NK-92 treated with Interleukin-12 subunit alpha and Interleukin-12 subunit beta, amount 100 ng/mL, for 24 hours (cell line): ENCODE measurements at regions not wholly inside any gene's neighbourhood (a gene's known extent, or its start where the extent isn't known, plus 50 kb on each side); places are given as distances from the start of the nearest gene placed in this dataset.

Experiments
- DNase-seq: peaks from one replicate; lab custom pipeline; 2025; lab: John Stamatoyannopoulos, UW

- no peak for DNase-seq
These were observed 154.5 kb downstream of the OAT start for GRCh38 chr10:124264271-124264670.

GRCh38 chr10:124263726-124264125 lies 155.0 kb downstream of the OAT start:
- no peak for DNase-seq

GRCh38 chr10:124262971-124263370 lies 155.8 kb downstream of the OAT start:
- no peak for DNase-seq

GRCh38 chr10:124262234-124262865 lies 156.4 kb downstream of the OAT start:
- no peak for DNase-seq

DNA sequence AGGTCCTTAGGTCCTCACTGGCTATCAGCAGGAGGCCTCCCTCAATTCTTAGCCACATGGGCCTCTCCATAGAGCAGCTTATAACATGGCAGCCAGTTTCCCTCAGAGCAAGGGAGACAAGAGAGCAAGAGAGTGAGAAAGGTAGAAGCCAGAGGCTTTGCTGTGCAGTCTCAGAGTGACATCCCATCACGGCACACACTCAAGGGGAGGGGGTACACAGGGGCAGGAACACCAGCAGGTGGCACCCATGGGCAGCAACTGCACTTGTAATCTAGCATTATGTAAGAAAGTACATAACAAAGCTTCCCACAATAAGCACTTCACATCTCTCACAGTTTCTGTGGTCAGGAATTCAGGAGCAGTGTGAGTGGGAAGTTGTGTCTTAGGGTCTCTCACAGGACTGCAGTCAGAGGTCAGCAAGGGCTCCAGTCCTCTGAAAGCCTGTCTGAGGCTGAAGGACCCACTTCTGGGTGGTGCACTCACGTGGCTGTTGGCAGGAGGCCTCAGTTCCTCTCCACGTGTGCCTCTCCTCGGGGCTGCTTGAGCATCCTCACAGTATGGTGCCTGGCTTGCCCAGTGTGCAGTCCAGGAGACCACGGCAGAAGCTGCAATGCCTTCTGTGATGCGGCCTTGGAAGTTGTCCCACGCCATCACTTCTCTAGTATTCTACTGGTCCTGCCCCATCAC lies 159.4 kb downstream of the OAT start:
- DNase-seq = no peak

DNA sequence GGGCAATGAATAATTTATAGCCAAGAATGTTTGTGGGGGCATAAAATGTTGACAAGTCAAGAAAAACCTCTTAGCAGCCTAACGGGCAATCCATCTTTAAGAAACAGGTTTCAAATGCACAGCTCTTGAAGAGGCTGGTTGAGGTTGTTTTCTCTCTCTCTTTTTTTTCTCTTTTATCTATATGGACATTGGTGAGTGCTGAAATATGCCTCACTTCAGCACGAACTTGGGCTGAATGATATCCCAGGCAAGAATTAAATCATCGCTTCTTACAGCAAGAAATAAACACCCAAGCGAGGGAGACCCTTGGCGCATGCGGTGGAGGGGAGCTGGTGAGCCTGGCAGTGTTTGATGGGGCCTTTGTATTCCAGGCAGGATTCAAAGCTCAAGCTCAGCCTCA lies 160.9 kb downstream of the OAT start:
- DNase-seq = no peak

DNA sequence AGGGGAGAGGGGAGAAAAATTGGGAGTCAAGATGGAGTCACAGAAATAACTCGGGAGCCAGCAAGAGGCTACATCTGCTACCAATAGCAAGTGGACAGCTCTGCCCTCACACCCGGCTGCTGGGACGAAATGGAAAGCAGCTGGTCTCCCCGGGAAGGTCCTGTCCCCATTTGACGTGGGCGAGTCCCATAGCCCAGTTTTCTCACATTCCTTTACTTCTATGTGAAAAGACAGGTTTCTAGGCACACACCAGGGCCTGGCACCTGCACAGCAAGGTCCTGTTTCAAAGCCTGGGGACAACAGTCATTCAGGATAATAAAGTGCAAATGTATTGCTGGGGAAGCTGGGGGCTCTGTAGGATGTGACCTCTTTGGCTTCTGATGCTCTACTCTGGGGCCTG lies 162.6 kb downstream of the OAT start:
- DNase-seq = no peak

- no peak for DNase-seq
These were observed 162.2 kb upstream of the CHST15 start for GRCh38 chr10:124255556-124255955.

- DNase-seq = no peak
These were observed 161.1 kb upstream of the CHST15 start for GRCh38 chr10:124254490-124254889.

- no peak for DNase-seq
These were observed 159.6 kb upstream of the CHST15 start for GRCh38 chr10:124253006-124253405.

- DNase-seq = no peak
These were observed 158.8 kb upstream of the CHST15 start for GRCh38 chr10:124252097-124252715.

DNA sequence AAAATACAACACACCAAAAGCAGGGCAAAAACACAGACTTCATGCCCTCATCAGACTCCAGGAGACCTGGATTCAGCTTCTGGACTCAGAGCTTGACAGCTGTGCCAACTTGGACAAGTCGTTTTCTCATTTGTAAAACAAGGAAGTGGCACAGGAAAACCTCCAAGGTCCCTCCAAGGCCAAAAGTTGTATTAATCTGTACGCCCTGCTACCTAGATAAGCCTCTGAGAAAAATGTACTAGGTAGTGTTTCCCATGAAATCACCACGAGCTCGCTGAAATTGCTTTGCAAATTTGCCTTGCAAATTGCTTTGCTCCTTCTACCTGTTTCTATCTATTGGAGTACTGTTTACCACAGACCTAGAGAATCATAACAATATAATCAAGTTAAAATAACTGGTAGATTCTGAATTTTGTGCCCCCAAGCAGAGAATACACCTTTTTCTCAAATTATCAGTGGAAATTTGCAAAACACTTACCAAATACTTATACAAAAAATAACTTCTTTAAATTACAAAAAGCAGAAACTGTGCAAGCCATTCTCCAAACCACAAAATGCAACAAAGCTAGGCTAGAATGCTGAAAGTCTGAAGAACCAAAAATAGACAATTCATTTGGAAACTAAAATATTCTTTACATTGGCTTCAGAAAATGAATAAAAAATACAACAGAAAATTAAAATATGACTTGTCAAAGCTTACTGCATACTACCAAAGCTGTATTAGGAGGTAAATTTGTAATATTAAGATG lies 158.1 kb upstream of the CHST15 start:
- DNase-seq = no peak

- no peak for DNase-seq
These were observed 157.1 kb upstream of the CHST15 start for GRCh38 chr10:124250506-124250905.

GRCh38 chr10:124249812-124250432 lies 156.5 kb upstream of the CHST15 start:
- DNase-seq = no peak

DNA sequence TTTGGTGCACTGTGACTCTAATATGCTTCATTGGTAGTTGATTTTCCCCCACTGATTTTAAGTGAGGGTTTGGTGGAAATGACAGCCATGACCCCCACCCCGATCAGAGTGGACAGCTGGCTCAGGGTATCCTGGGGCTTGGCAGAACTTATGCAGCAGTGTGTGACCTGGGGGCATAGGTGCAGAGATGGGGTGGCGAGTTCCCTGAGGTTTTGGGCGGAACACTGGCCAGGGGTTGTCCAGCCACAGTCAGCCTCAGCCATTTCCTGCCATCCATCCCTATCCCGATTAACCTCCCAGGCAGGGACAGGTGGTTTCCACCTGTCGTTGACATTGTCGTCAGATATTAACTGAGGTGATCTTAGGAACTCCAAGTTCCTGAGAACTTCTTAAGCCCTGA lies 155.8 kb upstream of the CHST15 start:
- no peak for DNase-seq

DNA sequence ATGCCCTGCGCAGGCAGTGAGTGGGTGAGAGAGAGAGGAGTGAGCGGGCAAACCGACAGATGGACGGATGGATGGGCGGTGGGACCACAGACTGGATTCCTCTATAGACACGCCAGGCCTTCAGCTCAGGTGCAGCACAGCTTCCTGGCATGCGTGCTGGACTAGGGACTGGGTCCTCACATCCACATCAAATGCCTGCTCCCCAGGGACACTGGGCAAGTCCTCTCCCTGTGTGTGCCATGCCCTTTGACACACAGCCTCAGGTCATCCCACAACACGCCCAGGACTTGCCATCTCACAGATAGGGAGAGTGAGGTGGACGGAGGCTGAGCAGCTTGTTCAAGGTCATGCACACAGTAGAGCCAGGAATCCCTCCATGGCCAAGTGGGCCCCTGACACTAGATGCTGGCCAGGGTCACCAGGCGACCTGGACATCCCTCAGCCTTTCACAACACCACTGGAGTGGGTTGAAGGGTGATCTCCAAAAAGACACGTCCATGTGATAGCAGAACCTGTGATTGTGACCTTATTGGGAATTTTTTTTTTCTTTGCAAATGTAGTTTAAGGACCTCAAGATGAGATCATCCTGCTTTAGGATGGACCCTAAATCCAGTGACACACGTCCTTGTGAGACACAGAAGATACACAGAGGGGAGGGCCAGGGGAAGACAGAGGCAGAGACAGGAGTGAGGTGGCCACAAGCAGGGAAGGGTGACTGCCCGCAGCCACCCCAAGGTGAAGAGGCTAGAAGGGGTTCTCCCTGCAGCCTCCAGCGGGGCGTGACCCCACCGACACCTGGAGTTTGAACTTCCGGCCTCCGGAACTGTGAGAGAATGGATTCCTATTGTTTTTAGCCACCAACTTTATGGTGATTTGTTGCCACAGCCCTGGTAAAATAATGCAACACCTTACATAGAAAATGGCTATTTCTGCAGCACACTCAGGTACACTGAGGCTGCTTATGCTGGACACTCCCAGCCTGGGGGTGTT lies 155.0 kb upstream of the CHST15 start:
- DNase-seq = no peak

DNA sequence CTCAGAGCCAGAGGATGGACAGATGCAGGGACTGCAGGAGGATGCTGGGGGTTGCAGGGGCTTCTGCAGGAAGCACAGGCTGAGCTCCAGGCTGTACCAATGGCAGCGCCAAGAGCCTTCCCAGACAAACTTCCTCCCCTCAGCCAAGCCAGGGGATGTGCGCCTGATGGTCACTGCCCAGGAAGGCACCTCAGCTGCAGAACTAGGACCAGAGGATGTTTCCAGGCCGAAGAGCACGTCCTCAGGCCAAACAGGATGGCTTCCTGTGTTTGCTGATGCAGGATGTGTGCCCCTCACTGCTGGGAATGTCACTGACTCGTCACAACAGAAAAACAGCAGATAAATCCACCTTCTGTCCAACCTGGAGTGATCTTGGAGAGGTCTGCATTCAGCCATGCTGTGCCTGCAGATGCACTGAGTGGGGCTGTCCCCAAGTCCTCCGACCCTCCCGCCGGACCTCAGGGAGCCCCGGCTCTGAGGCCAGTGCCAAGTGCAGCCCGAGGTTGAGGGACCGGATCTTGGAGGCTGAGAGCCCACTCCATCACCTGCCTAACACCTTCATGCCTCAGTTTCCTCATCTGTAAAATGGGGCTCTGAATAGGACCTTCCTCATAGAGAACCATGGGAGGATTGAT lies 152.5 kb upstream of the CHST15 start:
- no peak for DNase-seq

DNA sequence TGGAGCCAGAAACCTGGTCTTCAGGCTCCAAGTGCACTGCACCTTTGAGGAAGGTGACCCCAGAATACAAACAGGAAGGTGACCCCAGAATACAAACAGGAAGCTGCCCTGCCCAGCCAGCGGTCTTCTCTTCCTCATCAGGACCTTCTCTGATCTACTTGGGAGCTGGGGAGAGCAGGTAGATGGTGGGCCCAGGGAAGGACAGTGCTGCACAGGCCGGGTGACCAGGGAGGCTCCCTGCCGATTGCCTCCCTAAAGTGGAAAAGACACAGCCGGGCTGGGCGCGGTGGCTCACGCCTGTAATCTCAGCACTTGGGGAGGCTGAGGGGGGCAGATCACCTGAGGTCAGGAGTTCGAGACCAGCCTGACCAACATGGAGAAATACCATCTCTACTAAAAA lies 151.8 kb upstream of the CHST15 start:
- no peak for DNase-seq

DNA sequence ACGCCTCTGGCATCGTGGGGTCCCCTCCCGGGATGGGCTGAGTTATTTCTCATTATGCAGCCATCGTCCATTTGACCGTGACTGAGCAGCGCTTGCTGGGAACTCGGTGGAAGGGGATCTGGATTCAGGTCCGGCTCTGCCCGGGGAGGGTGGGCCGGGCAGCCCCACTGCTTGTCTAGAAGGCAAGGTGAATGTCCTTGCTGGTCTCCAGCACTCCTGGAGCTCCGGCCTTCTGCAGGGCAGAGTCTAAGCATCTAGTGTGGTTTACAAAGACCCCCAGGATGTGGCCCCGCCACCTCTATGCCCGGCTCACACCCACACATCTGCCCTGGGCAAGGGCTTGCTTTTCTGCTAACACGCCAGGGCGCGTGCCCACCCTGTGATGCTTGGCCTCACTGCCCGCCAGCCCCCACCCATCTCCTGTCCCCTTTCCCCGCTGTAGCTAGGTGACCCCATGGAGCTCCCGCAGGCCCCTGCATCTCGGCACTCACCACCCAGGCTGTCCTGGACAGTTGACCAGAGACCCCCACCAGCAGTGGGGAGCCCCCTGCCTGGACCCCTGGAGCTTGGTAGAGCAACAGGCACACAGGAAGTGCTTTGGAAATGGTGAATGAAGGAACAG lies 151.0 kb upstream of the CHST15 start:
- DNase-seq = no peak

DNA sequence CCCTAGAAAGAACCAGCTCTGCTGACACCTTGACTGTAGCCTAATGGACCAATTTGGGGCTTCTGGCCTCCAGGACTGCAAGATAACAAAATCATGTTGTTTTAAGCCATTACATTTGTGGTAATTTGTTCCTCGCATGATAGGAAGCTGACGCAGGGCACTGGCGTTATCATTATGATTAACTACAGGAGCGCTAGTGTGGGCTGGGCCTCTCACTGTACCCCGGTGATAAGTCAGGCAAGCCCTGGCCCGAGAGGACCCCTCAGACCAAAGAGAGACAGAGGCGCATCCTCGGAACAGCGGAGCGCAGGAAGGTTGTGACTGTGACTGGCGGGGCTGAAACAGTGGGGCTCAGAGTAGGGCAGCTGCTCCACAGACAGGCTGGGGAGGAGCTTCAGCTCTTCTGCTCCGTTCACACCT lies 150.3 kb upstream of the CHST15 start:
- DNase-seq = no peak
